ENCODE measurements at regions not wholly inside any gene's neighbourhood (a gene's known extent, or its start where the extent isn't known, plus 50 kb on each side); places are given as distances from the start of the nearest gene placed in this dataset.

GRCh38 chr22:49021926-49022815 lies 805.5 kb downstream of the BRD1 start:
- TF ChIP-seq POLR2A (IDR thresholded peaks at IDR 0.05) (no peak), CTCF (IDR thresholded peaks at IDR 0.05) (no peak)

Data from esophagus squamous epithelium (tissue), 4 donors.